T-helper 1 cell (primary cell): ENCODE measurements at regions not wholly inside any gene's neighbourhood (a gene's known extent, or its start where the extent isn't known, plus 50 kb on each side); places are given as distances from the start of the nearest gene placed in this dataset.

Source experiments
- DNase-seq, 5 donors: peaks; one replicate each; pipeline ENCODE4 v3.0.0-alpha.2; 2012 to 2020

- DNase-seq = no peak
Observed at GRCh38 chrX:107561468-107562215, 66.7 kb upstream of the PRPS1 start.

GRCh38 chrX:107562482-107562881, 65.8 kb upstream of the PRPS1 start:
- DNase-seq = no peak

- DNase-seq = no peak
Observed at GRCh38 chrX:107563824-107564223, 64.5 kb upstream of the PRPS1 start.

- DNase-seq = no peak
Observed at GRCh38 chrX:107565015-107565414, 63.3 kb upstream of the PRPS1 start.

DNA sequence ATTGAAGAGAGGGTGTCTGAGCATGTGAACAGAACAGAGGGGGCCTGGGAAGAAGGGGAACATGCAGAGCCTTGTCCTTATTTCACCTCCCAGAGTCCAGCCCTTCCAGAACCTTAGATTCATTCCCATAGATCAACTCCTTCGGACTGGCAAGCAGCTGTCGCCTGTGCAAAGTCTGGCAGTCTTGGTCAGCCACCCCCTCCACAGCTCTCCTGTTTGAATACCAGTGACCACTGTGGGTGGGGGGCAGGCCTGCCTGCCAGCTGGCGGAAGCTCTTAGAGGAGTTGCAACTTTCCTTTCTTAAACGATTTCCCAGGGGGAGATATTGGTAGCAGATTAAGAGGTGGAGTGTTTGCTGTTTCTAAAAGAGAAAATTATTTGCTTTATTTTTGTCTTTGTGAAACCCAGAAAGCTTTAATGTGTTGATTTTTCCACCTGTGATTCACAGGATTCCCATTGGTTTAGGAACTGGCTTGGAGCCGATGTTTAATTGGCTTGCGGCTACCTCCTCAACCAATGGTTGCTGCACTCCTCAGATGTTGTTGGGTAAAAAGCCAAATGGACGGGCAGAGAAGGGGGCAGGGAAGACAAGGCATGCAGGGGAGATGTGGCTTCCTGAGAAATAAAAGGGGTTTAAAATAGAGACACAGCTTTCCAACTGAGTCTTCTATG, 62.2 kb upstream of the PRPS1 start:
- no peak for DNase-seq

DNA sequence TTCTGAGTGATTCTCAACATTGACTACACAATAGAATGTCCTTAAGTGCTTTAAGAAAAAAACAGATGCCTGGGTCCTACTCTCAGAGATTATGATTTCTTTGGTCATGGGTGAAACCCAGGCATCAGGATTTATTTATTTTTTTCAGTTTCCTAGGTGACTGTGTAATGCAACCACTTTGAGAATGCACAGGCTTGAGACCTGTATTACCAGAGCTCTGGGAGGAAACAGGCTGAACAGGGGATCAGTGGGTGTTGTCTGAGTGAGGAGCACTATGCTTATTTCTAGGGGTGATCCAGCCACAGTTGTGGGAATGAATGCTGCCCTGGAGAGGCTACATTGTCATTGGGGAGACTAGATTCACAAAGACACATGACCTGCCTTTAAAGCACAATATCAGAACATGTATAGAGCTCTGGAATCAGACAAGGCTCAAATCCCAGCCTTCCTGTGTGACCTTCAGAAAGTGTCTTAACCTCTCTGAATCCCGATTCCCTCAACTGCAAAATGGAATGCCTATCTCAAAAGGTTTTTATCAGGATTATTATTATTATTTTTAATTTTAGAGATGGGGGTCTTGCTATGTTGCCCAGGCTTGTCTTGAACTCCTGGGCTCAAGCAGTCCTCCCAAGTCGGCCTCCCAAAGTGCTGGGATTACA, 61.6 kb upstream of the PRPS1 start:
- DNase-seq = no peak

DNA sequence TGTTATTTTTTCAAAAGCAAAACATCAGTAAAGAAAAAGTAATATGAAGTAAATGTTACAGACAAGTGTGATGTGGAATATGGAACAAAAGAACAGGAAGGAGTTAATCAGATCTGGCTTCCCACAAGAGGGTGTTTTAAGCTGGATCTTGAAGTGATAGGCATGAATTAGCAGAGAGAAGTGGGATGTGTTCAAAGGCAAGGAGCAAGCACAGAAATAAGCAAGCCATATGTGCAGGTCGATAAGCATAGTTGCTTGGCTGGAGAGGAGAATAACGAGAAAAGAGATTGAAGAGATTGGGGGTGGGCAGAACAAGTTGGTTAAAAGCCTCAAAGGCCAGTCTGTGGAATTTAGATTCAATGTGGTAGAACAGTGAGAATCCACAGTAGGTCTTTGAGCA, 60.9 kb upstream of the PRPS1 start:
- DNase-seq = no peak

DNA sequence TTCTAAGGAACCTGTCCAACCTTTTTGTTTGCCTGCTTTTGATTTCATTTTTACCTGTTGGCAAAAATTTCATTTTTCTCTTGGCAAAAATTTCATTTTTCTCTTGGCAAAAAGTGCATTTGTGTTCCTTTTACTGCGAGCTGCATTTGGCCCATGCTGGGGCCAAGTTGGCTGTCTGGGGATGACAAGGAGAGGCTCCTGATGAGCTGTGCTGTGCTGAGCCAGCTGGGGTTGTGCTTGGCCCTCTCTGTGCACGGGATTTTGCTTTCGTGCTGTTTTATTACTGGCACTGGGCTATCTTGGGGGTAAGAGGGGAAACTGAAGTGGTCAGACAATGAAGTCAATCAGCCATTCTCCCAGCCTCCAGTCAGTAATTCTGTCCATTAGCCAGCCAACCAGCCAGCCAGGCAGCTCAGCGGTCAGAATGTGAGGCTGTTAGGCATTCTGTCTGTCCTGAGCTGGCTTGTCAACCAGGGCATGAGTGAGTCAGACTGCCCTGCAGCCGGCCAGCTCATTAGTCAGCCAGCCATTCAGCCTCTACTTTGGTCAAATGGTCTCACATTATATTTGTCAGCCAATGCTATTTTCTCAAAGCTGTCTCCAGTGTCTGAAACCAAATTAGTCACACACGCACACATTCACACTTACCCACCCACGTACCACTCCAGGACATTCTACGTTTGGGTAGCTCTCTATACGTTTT, 56.9 kb upstream of the PRPS1 start:
- DNase-seq = no peak

DNA sequence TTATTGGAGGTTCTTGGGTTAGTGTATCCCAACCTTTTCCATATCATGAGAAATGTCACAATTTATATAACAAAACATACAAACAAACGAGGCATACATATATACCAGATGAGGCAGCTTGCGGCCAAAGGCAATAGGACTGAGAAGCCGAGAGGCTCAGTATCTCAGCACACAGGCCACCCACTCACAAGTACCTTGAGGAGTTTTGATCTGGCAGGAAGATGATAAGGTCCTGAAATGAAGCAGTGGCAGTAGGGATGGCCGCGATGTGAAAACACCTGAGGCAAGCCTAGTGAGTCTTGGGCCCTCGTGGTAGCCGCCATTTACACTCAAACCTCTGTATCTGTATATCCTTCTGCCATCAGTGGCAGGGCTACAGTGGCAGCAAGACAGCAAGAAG, 55.3 kb upstream of the PRPS1 start:
- no peak for DNase-seq

DNA sequence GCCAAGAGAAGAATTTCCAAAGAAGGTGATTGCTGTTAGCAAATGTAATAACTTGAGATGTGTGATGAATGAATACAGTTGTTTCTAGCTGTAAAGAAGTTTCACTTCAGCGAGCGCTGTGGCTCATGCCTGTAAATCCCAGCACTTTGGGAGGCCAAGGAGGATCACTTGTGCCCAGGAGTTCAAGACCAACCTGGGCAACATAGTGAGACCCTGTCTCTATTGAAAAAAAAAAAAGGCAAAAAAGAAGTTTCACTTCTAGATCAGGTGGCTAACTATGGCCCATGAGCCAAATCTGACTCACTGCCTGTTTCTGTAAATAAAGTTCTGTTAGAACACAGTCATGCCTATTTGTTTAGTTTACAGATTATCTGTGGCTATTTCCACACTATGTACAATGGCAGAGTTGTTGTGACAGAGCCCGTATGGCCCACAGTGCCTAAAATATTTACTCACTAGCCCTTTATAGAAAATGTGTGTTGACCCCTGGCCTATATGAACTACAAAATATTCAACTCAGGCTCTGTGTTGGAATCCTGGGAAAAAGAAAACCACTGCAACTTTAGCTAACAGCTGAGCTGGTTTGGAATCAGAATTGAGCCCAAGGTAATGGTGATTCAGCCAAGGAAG, 54.1 kb upstream of the PRPS1 start:
- DNase-seq = no peak

- no peak for DNase-seq
Observed at GRCh38 chrX:107574711-107575110, 53.6 kb upstream of the PRPS1 start.

DNA sequence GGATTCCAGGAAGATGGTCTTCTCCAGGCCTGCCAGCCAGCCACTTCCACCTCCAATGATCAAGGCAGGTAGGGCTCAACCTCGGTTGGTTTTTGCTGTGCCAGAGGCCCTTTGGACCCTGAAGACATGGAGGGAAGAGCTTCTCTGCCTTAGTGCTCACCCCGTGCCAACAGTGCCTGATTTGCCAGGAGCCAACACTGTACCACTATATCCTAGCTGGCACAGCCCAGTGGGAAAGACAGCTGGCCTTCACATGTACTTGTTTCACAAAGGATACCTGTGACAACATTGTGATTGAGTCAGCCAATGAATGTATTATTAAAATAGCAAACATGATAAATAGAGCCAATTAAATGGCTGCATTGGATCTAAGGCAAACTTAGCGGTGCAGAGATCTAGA, 51.9 kb upstream of the PRPS1 start:
- DNase-seq = no peak

DNA sequence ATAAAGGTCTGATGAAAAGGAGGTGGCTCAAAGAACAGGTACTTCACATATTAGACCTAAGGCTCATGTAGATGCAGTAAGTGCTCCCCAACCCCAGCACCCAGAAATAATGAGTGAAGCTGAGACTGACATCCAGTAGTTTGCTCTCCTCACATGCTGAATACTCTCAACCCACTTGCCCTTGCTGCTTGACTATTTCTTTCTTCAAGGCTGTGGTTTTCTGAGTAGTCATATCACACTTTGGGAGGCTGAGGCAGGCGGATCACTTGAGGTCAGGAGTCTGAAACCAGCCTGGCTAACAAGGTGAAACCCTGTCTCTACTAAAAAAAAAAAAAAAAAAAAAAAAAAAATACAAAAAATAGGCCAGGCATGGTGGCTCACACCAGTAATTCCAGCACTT, 51.5 kb upstream of the PRPS1 start:
- DNase-seq = peak in 1 of 5 donors; percentile 17

- no peak for DNase-seq
Observed at GRCh38 chrX:107577933-107578332, 50.4 kb upstream of the PRPS1 start.
